Cerebellar cortex (tissue), 1 donor: ENCODE measurements at regions not wholly inside any gene's neighbourhood (a gene's known extent, or its start where the extent isn't known, plus 50 kb on each side); places are given as distances from the start of the nearest gene placed in this dataset.

Source experiments
- DNase-seq: peaks from one replicate; pipeline ENCODE4 v3.0.0-alpha.2; 2015; ENCODE audit warnings: low spot score

GRCh38 chr14:29037411-29037810 is 270.8 kb downstream of the FOXG1 start:
- no peak for DNase-seq

DNA sequence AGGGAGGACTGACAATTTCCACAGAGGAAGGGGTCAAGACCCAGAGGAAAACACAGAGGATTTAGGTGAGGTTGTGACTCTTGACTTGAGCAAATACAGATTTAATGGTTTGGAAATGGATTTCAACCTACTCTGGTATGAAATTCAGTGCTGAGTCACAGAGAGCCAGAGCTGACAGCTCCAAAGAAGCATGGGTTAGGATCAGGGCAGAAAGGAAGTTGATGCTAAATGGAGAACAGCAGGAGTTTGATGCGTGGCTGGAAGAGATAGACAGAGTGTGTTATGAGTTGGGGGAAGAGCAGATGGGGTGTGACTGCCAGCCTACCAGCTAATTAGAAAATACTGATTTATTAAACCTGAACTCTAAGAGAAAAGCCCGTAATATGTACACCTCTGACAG is 272.6 kb downstream of the FOXG1 start:
- no peak for DNase-seq

DNA sequence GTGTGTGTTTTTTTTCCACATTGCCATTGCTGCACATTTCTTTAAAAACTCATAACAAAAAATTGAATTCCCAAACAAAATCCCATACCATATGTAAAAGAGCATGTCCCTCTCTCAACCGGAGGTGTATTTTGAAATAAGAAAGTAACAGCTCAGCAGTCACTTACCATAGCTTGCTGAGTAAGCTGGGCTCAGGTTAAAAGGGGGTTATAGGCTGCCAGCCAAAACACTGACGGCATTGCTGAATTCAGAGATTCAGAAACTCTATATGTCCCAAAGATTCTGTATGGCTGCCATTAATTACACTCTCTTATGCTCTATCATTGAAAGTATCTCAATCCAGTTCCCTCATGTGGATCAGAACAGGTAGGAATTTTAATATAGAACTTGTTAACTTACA is 276.0 kb downstream of the FOXG1 start:
- no peak for DNase-seq

- no peak for DNase-seq
These were observed 277.1 kb downstream of the FOXG1 start for GRCh38 chr14:29043737-29044136.

DNA sequence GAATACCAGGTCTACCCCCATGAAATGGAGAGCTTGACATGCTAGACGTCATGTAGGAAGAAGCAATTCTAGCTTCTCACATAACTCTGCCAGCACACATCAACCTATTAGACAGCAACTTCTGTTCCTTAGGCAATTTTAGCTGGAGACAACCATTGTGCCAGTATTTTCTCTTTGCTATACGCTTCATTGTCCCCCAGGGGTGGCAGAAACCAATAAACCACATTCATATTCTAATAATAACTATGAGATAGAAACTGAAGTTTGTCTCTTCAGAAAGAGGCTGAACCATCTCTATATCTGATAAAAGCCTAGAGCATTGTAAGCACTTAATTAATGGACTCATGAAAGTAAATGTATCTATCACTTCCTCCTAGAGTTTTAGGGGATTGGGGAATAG is 278.6 kb downstream of the FOXG1 start:
- DNase-seq = no peak

DNA sequence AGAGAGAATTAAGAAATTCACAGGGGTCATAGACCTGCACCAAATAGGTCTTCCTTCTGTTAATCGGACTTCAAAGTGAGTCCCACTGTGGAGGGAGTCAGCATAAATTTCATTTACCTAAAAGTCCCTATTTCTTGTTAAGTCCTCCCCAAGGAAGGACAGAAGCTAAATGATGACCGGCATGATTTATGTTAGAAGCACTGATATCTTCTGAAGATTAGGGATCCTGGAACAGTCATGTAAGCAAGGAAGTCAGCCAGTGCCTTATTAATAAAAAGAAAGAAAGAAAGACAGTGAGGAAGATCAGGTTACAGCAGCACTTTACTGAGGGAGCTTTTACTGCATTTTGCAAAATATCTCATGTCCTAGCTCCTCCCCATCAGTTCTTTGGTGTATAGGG is 287.5 kb downstream of the FOXG1 start:
- DNase-seq = no peak

GRCh38 chr14:29056041-29056566 is 289.5 kb downstream of the FOXG1 start:
- DNase-seq = no peak

DNA sequence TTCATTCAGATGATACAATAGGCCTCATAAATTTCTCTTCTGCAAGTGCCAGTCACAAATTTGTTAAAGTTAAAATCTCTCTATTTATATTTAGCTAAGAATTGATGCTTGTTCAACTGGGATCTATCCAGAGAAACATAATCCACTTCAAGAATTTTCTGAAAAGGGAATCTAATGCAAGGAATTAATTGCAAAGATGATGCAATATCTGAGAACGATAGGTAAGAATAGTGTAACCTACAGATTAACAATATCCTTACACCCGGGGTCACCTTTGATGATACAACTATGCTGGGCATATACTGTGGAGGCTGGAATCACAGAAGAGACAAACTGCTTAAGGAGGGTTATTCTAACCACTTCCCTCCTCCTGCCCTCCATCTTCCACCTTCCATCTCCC is 295.1 kb downstream of the FOXG1 start:
- DNase-seq = no peak

DNA sequence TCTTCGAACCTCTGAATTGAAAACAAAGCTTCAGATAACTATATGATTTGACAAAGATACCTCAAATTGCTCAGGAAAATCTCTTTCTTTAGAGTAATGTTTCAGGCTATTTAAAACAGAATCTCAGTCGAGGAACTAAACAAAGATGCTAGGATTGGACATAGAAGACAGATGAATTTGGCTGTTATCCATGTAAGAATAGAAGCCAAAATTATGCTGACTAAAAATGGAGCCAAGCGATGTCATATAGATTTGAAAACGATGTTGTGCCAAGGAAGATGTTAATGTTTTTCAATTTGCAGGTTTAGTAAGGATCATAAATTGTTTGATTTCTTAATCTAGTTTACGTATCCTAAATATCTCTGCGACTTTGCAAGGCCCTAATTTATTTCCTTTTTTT is 295.9 kb downstream of the FOXG1 start:
- DNase-seq = no peak

GRCh38 chr14:29062976-29063375 is 296.4 kb downstream of the FOXG1 start:
- no peak for DNase-seq

- DNase-seq = no peak
These were observed 297.8 kb downstream of the FOXG1 start for GRCh38 chr14:29064305-29064900.

DNA sequence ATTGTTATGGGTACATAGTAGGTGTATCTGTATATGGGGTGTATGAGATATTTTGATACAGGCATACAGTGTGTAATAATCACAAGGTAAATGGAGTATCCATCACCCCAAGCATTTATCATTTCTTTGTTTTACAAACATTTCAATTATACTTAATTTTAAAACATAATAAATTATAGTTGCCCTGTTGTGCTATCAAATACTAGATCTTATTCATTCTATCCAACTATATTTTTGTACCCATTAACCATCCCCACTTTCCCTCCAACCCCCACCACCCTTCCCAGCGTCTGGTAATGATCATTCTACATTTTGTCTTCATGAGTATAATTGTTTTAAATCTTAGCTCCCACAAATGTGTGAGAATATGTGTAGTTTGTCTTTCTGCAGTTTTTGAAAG is 302.6 kb downstream of the FOXG1 start:
- DNase-seq = no peak

- DNase-seq = no peak
These were observed 309.2 kb downstream of the FOXG1 start for GRCh38 chr14:29075761-29076160.

- no peak for DNase-seq
These were observed 311.3 kb downstream of the FOXG1 start for GRCh38 chr14:29077916-29078315.

GRCh38 chr14:29078810-29079522 is 312.4 kb downstream of the FOXG1 start:
- no peak for DNase-seq

GRCh38 chr14:29085546-29085945 is 319.0 kb downstream of the FOXG1 start:
- no peak for DNase-seq

DNA sequence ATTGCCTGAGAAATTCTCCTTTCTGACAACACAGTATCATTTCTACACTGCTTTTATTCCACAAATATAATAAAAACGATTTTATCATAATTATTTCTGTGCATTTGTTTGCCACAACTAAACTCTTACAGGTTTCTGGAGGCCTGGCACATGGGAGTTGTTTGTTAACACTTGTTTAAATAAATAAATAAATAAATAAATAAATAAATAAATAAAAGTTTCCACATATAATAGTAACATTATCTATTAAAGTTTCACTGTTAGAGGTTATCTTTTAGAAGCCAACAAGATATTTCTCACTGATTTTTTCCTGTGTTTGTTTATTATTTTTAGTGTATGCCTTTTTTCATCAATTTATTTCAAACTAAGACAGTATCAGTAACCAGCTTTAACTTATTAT is 323.3 kb downstream of the FOXG1 start:
- no peak for DNase-seq

DNA sequence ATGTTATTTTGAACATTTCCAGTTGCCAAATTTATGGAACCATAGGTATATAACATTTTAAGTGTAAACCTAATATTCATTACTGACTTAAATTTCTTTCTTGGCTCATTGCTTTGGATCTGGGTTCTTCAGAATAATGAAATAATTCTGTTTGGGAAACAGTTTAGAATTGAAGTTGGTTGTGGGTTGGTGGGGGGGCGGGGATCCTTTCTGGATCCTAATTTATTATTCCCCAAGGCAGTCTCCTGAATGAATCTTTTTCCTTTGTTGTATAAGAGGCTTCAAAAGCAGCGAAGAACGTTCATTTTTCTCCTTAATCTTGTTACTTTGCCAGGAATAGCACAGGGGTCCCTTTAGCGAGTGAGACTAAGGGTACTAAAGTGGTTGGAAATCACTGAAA is 325.5 kb downstream of the FOXG1 start:
- DNase-seq = no peak

DNA sequence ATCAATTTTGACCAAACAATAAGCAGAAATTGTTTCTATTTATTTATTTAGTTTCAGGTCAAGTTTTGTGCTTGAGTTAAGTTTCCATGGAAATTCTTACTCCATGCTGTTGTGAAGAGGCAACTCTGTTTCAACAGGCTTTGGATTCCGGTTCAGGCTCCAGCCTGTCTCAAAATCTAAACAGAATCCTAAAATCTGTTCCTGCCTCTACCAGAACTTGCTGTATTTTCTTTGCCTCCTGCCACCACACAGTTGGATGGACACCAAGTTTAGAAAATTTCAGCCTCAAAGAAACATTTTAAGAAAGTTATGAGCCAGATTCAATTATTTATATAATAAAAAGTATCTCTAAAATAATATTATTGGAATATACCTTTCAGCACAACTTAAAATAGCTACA is 330.9 kb downstream of the FOXG1 start:
- no peak for DNase-seq

DNA sequence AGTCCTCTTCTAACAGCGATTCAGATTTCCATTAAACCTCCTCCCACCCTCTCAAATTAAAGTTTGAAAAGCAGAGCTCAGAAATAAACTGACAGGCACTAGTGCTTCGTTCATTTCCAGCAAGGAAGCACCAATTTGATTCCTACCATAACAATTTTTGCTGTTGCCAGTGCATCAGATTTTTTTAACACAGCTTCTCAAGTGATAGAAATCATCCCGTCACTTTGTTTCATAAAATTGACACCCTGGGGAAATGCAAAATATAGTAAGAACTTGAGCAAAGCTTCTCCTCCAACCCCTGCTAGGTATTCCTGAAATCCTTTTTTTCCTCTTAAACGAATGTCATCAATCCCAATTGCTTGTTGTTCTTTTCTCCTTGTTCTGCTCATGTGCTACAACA is 332.1 kb downstream of the FOXG1 start:
- DNase-seq = no peak

GRCh38 chr14:29102266-29102665 is 335.7 kb downstream of the FOXG1 start:
- no peak for DNase-seq

- DNase-seq = no peak
These were observed 336.4 kb downstream of the FOXG1 start for GRCh38 chr14:29102996-29103395.

DNA sequence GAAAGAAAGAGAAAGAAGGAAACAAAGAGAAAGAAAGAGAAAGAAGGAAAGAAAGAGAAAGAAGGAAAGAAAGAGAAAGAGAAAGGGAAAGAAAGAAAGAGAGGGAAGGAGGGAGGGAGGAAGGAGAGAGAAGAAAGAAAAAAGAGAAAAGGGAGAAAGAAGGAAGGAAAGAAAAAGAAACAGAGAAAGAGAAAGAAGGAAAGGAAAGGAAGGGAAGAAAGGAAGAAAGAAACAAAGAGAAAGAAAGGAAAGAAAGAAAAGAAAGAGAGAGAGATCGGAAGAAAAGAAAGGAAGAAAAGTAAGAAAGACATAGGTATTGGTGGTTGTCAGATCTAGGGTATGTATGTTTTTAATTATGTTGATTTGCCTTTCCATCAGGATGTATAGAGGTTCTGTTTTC is 342.3 kb downstream of the FOXG1 start:
- DNase-seq = no peak

GRCh38 chr14:29109589-29109988 is 343.0 kb downstream of the FOXG1 start:
- DNase-seq = no peak
